OCI-LY7 (cell line): ENCODE measurements at regions not wholly inside any gene's neighbourhood (a gene's known extent, or its start where the extent isn't known, plus 50 kb on each side); places are given as distances from the start of the nearest gene placed in this dataset.

Source experiments
- BruUV-seq: library from RNA; stranded (reverse); fragments of 400-500 nt; replicated peaks from 2 replicates; lab custom pipeline; 2021; lab: Mats Ljungman, UMichigan
- CTCF ChIA-PET: fragments of 300-600 bp; sonication (Branson Sonifier 250); formaldehyde crosslinking; loops from one replicate; lab custom pipeline; 2022; ENCODE audit warnings: antibody characterized with exemption; ENCODE audit not compliant: unreplicated experiment; lab: Charles Lee
- POLR2A ChIA-PET: fragments of 300-600 bp; sonication (Branson Sonifier 250); formaldehyde crosslinking; loops from one replicate; lab custom pipeline; 2022; ENCODE audit warnings: antibody characterized with exemption; lab: Charles Lee
- DNase-seq: peaks from one replicate; pipeline ENCODE4 v3.0.0-alpha.2; 2015; ENCODE audit warnings: low spot score
- H2AFZ ChIP-seq: fragments of 200-600 bp; sonication (generic), shearing (Covaris generic); 2 replicates; pipeline ENCODE4 v1.6.1; 2014; ENCODE audit warnings: mild to moderate bottlenecking, antibody characterized with exemption, low read length, moderate library complexity
- H3K27ac ChIP-seq: fragments of 200-600 bp; sonication (generic); 2 replicates; pipeline ENCODE4 v1.5.1; 2014; ENCODE audit warnings: mixed run types, low read depth, mild to moderate bottlenecking, moderate library complexity, low read length, inconsistent platforms; ENCODE audit not compliant: poor library complexity, severe bottlenecking
- H3K36me3 ChIP-seq: fragments of 200-600 bp; sonication (generic); 2 replicates; pipeline ENCODE4 v1.6.1; 2014; ENCODE audit warnings: mild to moderate bottlenecking, antibody characterized with exemption, low read length, moderate library complexity, mixed read lengths; ENCODE audit not compliant: insufficient read depth
- H3K4me1 ChIP-seq: fragments of 200-600 bp; sonication (generic); 2 replicates; pipeline ENCODE4 v1.5.1; 2014; ENCODE audit warnings: mild to moderate bottlenecking, low read length; ENCODE audit not compliant: insufficient read depth, poor library complexity, severe bottlenecking
- H3K4me2 ChIP-seq: fragments of 200-600 bp; sonication (generic); 2 replicates; pipeline ENCODE4 v1.6.1; 2014; ENCODE audit warnings: mild to moderate bottlenecking, low read length
- H3K4me3 ChIP-seq: fragments of 200-600 bp; sonication (generic); 2 replicates; pipeline ENCODE4 v1.5.1; 2014; ENCODE audit warnings: mild to moderate bottlenecking, low read depth, low read length; ENCODE audit not compliant: poor library complexity, severe bottlenecking
- H3K79me2 ChIP-seq: fragments of 200-600 bp; sonication (generic); 2 replicates; pipeline ENCODE4 v1.6.1; 2016; ENCODE audit warnings: low read depth, mild to moderate bottlenecking, low read length, moderate library complexity, mixed read lengths; ENCODE audit not compliant: insufficient read depth
- H3K9me2 ChIP-seq: fragments of 200-600 bp; sonication (generic); 2 replicates; pipeline ENCODE4 v1.6.1; 2016; ENCODE audit warnings: mild to moderate bottlenecking, low read length, mixed read lengths; ENCODE audit not compliant: insufficient read depth
- H3K9me3 ChIP-seq: fragments of 200-600 bp; sonication (generic); 2 replicates; pipeline ENCODE4 v1.6.1; 2014; ENCODE audit warnings: mild to moderate bottlenecking, mixed run types, low read length, mixed read lengths
- H4K20me1 ChIP-seq: fragments of 200-600 bp; sonication (generic); 2 replicates; pipeline ENCODE4 v1.6.1; 2014; ENCODE audit warnings: mild to moderate bottlenecking, antibody characterized with exemption, low read length, moderate library complexity, mixed read lengths; ENCODE audit not compliant: insufficient read depth
- EZH2phosphoT487 ChIP-seq: fragments of 200-600 bp; sonication (generic); IDR thresholded peaks from 2 replicates; pipeline ENCODE4 v1.6.1; 2018; ENCODE audit warnings: low read depth, borderline replicate concordance, mild to moderate bottlenecking, mixed run types, antibody characterized with exemption, low read length, moderate library complexity, mixed read lengths
- intact Hi-C: fragments of 100-400 bp; cut with micrococcal nuclease; formaldehyde crosslinking; loops from one replicate; pipeline ENCODE4 v1.10.0; 2022; ENCODE audit not compliant: unreplicated experiment
- TF ChIP-seq, protein P1 (sequence below): fragments of 200-600 bp; sonication (generic); conservative IDR thresholded peaks from 2 replicates; pipeline ENCODE4 v1.5.1; 2014; ENCODE audit warnings: mild to moderate bottlenecking, antibody characterized with exemption, low read length, moderate library complexity, mixed read lengths

DNA sequence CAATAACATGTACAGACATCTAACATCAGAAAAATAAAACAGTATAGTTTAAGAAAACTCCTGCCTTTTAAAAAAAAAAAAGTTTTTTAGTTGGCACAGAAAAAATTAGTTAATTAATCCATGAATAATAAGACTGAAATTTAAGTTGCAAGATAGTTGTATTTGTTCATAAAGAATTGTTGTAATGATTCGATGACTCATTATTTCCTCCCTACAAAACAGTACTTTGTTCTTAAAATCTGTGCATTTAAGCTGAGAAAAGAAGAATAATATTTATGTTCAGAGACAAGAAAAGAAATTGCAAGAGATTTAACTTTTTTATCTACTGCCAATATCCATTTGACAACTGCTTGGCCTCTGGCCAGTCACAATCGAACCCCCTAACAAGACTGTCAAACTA, 894.7 kb downstream of the ADGRL2 start:
- BruUV-seq, result no TSS peak

DNA sequence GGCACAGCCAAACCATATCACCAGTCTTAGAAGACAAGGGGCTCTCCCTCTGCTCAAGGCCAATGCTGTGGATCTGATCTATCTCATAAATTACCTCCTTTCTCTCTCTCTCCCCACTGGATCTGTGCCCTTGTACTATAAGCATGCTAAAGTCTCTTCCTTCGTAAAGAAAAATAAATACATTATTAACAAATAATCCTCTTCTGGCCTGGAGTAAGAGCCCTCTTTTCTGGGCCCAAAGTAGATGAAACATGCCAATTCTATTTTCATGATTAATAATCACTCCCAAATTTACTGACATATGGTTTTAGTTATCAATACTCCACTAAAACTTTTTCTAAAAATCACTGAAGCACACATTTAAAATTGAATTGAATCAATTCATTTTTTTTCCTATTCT, 889.7 kb downstream of the ADGRL2 start:
- intact Hi-C loops, result no loop called here
- no peaks in the 10 kb centered on the region for H4K20me1 ChIP-seq
- no peak overlapping the region for H2AFZ ChIP-seq
- TF ChIP-seq, protein P1, sequence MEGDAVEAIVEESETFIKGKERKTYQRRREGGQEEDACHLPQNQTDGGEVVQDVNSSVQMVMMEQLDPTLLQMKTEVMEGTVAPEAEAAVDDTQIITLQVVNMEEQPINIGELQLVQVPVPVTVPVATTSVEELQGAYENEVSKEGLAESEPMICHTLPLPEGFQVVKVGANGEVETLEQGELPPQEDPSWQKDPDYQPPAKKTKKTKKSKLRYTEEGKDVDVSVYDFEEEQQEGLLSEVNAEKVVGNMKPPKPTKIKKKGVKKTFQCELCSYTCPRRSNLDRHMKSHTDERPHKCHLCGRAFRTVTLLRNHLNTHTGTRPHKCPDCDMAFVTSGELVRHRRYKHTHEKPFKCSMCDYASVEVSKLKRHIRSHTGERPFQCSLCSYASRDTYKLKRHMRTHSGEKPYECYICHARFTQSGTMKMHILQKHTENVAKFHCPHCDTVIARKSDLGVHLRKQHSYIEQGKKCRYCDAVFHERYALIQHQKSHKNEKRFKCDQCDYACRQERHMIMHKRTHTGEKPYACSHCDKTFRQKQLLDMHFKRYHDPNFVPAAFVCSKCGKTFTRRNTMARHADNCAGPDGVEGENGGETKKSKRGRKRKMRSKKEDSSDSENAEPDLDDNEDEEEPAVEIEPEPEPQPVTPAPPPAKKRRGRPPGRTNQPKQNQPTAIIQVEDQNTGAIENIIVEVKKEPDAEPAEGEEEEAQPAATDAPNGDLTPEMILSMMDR, result no peak
- TF ChIP-seq EZH2phosphoT487, result no peak
- H3K79me2 ChIP-seq, result no peaks in the 10 kb centered on the region
- no peaks in the 10 kb centered on the region for H3K4me1 ChIP-seq
- ChIA-PET CTCF (no interaction called here), POLR2A (no interaction called here)
- no peak overlapping the region for H3K4me2 ChIP-seq
- no peak for DNase-seq
- no peaks in the 10 kb centered on the region for H3K9me3 ChIP-seq
- H3K36me3 ChIP-seq, result no peaks in the 10 kb centered on the region
- H3K4me3 ChIP-seq, result no peak overlapping the region
- BruUV-seq, result no TSS peak
- H3K27ac ChIP-seq, result no peak overlapping the region
- no peaks in the 10 kb centered on the region for H3K9me2 ChIP-seq

More for the DNA sequence above, 894.7 kb downstream of the ADGRL2 start:
- H4K20me1 ChIP-seq, result no peaks in the 10 kb centered on the region
- intact Hi-C loops, result no loop called here
- no peaks in the 10 kb centered on the region for H3K9me2 ChIP-seq
- H3K9me3 ChIP-seq, result no peaks in the 10 kb centered on the region
- no peaks in the 10 kb centered on the region for H3K36me3 ChIP-seq
- H2AFZ ChIP-seq, result no peak overlapping the region
- no peaks in the 10 kb centered on the region for H3K79me2 ChIP-seq
- TF ChIP-seq, protein P1, result no peak
- TF ChIP-seq EZH2phosphoT487, result no peak
- ChIA-PET POLR2A (interaction anchor here (0.6 kb wide), 4 partner anchors 23 to 762 kb away, joined by 3 to 4 read pairs (median 3); no protein-coding TSS in a partner anchor), CTCF (no interaction called here)
- no peaks in the 10 kb centered on the region for H3K4me1 ChIP-seq
- H3K4me3 ChIP-seq, result no peak overlapping the region
- no peak overlapping the region for H3K4me2 ChIP-seq
- no peak overlapping the region for H3K27ac ChIP-seq
- DNase-seq, result no peak

DNA sequence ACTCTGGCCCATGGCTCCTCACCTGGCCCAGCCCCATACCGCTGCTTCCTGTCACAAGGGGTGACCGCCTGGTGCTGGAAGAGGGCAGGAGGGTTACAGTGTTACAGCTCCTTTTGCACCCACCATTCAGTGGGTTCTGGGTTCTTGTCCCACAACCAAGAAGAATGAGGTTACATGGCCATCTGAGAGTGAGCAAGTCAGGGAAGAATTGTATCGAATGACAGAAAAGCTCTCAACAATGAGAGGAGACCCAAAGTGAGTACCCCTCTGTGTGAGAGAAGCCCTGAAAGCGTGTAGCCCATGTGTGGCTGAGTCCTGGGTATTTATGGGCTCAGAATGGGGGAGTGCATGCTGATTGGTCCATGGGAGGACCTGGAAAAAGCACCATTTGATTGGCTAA, 888.5 kb downstream of the ADGRL2 start:
- H3K27ac ChIP-seq, result no peak overlapping the region
- no peak overlapping the region for H3K4me2 ChIP-seq
- H3K4me3 ChIP-seq, result no peak overlapping the region
- no peaks in the 10 kb centered on the region for H4K20me1 ChIP-seq
- H3K36me3 ChIP-seq, result no peaks in the 10 kb centered on the region
- no peaks in the 10 kb centered on the region for H3K4me1 ChIP-seq
- no peak overlapping the region for H2AFZ ChIP-seq
- H3K79me2 ChIP-seq, result no peaks in the 10 kb centered on the region
- intact Hi-C loops, result no loop called here
- no peak for DNase-seq
- POLR2A ChIA-PET, result interaction anchor here (0.6 kb wide), 1 partner anchor 75 kb away, joined by 3 read pairs; no protein-coding TSS in a partner anchor
- CTCF ChIA-PET, result no interaction called here
- no peak for TF ChIP-seq EZH2phosphoT487
- TF ChIP-seq, protein P1, result no peak
- no peaks in the 10 kb centered on the region for H3K9me2 ChIP-seq
- no peaks in the 10 kb centered on the region for H3K9me3 ChIP-seq
- BruUV-seq, result no TSS peak
